GM21825 (cell line): ENCODE measurements at regions not wholly inside any gene's neighbourhood (a gene's known extent, or its start where the extent isn't known, plus 50 kb on each side); places are given as distances from the start of the nearest gene placed in this dataset.
"Not testable (repeated sequence)": the region's sequence is repeated elsewhere in the genome, so short reads cannot be mapped to it uniquely, and the experiment has no call there.

Experiments
- ATAC-seq: cut with Tn5 transposase; IDR thresholded peaks from one replicate; pipeline ENCODE4 v1.9.1; 2021; ENCODE audit warnings: mild to moderate bottlenecking, moderate library complexity; ENCODE audit not compliant: unreplicated experiment

DNA sequence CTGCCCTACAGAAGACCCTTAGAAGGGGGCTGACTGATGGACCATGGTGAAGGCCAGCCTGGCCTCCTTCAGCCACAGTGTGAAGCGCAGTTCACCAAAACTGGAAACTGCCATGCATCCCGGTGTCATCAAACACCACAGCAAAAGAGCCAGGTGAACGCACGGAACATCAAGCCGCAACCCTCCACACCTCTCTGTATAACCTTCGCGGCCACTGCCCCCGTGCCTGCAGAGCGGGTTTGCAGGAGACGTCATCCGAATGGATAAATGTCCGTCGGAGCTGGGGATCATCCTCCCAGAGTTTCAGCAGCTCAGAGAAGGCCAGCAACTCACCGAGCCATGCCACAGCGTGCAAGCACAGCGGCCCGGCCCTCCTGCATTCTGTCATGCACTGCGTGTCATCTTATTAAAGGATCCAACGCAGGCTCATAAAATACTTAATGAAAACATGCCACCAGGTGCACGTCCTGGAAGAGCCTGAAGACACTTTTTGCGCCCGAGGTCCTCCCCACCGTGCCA lies 309.9 kb downstream of the BRD1 start:
- no peak for ATAC-seq

DNA sequence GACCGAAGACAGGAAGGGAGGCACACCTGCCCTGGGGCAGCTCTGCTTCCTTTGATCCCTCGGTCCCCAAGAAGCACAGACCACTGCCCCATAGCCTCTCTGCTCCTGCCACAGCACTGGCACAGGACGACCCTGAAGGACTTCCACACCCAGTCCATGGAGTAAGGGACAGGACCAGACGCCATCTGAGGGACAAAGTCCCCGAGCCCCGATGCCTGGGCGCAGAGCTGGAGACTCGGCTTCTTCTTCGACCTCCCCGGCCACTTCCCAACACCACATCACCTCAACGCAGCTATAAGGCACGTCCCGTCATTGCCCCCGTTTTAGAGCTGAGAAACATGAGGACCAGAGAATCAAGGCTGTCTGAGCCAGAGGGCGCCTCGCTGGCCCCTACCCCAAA lies 310.5 kb downstream of the BRD1 start:
- ATAC-seq: no peak

DNA sequence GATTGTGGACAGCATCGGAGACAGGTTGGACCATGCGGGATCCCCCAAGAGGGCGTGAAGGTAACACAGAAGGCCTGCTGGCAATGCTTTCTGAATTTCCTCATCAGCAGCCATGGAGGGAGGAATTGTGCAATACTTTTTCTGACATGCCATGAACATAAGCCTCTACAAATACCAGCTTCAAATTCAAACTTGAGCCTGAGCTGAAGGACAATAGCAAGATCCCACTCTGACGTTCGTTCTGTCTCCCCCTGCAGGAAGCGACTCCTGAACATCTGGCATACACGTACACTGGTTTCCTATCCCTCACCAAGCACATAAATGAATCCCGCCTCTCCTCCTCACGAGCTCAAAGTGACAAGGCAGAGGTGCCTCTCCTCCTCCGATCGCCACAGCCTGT lies 312.2 kb downstream of the BRD1 start:
- ATAC-seq: no peak

DNA sequence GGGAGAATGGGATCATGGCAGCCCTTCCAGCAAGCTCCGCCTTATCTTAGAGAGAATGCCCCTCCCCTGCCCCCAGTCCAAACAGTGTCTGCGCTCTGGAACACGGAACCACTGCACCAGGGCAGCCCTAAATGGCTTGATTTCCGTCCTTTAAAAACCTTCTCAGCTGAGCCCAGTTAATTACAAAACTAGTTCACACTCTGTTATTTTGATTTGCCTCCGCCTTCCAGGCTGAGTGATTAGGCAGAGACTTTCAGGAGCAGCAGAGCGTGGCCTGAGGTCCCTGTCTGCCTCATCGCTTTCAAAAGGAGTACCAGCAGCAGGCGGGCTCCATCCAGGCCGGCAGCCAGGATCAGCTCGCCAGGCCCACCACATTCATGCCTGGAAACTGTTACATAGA lies 313.0 kb downstream of the BRD1 start:
- ATAC-seq: no peak

DNA sequence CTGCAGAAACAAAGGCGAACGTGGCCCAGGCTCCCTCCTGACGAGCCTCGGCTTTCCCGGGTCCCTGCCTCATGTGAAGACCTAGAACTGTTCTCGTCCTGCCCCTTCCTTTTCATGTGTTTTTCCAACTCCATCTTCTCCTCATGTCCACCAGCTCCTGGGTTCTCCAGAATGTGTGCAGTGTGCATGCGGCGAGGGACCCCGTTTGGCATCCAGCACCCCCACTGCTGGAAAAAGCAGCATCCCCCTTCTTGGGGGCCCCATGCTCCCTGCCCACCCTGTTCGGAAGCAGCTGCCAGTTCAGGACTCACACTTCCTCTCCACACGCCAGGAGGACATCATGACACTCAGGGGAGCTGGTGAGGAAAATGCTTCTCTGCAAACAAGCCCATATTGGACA lies 313.5 kb downstream of the BRD1 start:
- no peak for ATAC-seq

DNA sequence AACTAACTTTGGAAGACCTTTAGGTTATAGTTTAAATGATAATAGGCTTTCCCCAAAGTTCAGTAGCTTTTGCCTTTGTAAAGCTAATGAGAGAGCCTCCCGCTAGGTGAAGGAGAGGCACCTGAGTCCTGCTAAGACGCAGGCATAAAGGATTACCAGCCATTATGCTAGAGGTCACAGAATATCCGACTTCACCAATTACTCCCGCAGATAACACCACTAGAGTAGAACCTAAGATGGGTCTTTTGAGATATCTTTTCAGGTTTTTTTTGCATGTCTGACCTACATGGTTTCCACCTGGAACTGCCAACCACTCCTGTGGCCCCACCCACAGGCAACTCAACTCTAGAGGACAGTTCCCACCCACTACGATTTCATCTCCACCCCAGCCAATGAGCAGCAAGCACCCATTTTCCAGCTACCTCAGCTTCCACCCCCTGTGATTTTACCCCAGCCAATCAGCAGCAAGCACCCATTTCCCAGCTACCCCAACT lies 314.3 kb downstream of the BRD1 start:
- no peak for ATAC-seq

DNA sequence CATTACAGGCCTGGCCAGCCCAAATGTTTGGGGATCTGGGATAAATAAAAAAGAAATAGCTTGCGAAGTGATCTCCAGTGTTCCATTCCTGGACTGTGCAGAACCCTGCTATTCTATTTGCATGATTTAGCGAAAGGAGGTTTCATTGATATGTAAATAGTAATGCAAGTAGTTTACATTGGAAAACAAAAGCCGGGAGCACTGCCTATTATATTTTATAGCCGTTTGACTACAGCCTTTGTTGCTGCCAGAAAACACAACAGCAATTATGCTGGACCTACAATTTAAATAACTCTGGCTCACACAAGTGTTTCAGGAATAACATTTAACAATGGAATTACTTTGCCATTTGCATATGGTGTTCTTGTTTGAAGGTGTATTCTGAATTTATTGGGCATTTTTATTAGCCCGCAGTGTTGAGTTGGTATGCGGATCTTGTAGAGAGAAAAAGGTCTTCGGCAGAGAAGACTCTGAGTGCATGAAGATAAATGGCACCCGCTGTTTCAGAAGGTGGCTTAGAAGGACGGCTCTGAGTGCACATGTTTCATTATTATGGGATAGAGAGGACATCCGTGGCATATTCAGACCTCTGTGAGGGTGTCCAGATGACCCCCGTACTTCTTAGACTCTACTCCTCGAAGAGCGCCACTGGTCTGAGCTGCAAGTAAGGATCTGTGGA lies 315.0 kb downstream of the BRD1 start:
- ATAC-seq: no peak

DNA sequence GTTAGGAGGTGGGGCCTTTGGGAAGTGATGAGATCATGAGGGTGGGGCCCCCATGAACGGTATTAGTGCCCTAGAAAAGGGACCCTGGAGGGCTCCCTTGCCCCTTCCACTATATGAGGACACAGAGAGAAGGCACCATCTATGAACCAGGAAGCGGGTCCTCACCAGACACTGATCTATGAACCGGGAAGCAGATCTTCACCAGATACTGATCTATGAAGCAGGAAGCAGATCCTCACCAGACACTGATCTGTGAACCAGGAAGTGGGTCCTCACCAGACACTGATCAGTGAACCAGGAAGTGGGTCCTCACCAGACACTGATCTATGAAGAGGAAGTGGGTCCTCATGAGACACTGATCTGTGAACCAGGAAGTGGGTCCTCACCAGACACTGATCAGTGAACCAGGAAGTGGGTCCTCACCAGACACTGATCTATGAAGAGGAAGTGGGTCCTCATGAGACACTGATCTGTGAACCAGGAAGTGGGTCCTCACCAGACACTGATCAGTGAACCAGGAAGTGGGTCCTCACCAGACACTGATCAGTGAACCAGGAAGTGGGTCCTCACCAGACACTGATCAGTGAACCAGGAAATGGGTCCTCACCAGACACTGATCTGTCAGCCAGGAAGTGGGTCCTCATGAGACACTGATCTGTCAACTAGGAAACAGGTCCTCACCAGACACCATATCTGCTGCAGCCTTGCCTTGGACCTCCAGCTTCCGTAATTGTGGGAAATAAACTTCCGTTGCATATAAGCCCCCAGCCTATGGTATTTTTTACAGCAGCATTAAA lies 316.1 kb downstream of the BRD1 start:
- not testable (repeated sequence) for ATAC-seq

DNA sequence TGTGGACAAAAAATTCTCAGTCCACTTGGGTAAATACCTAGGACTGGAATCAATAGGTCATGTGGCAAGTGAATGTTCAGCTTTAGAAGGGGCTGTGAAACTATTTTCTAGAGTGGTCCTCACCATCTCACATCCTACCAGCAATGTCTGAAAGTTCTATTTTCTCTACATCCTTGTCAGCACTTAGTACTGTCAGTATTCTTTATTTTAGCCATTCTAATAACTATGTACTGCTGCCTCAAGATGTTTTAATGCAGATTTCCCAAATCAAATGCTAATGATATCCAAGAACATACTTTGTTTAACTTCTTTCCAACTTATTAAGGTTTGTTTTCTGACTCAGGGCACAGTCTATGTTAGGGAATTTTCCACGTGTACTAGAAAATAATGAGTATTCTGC lies 317.0 kb downstream of the BRD1 start:
- ATAC-seq: no peak

DNA sequence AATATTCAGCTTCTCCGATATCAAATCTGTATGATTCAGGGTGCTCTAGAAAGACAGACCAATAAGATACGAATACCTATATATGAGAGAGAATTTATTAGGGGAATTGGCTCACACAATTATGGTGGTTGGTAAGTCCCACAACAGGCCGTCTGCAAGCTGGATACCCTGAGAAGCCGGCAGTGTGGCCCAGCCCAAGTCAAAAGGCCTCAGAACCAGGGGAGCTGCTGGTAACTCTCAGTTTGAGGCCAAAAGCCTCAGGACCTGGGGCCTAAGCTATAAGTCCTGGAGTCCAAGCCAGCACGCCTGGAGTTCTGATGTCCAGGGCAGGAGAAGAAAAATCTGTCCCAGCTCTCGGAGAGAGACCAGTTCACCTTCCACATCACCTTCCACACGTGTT lies 318.7 kb downstream of the BRD1 start:
- ATAC-seq: no peak

DNA sequence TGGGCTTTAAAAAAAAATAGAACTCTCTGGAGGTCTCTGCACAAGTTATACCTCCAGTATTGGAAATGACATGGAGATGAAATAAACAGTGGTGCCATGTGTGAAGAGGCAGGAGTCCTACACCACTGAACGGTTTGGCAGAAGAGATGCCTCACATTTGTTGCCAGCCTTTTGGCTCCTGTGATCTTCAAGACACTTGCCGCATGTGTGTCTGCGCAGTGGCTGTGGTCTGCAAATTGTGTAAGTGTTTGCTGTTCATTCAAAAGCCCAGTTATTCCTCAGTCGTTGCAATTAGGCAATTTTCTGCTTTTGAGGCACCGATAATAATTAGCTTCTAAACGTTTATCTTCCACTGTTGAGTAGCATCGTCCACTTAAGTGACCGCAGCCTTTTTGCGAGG lies 319.1 kb downstream of the BRD1 start:
- no peak for ATAC-seq

DNA sequence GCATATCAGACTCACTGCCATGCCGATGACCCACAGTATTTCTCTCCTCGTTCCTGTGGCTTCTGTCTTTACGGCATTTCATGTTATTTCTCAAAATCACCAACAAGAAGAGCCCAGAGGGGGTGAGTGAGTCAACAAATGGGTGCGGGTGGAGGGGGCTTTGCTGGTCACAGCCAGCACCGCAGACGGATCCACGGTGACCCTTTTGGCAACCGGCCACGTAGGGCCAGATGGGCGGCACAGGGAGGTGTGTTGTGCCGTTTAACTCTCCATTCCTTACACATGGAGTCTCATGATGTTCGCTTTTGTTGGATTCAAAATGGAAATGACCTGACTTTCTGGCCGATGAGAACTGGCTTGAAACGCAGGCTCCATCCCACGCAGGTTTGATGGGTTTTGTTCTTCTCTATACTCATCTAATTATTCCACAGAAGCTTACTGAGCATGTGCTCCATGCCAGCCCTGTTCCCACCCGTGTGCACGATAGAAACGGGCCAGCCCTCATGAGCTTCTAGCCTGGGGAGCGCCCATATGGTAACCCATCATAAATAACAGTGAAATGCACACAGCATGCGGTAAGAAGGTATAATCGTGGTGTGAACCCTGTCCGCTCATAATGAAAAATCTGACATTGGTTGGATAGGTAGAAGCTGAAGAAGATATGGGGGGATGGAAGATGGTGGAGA lies 319.9 kb downstream of the BRD1 start:
- no peak for ATAC-seq

DNA sequence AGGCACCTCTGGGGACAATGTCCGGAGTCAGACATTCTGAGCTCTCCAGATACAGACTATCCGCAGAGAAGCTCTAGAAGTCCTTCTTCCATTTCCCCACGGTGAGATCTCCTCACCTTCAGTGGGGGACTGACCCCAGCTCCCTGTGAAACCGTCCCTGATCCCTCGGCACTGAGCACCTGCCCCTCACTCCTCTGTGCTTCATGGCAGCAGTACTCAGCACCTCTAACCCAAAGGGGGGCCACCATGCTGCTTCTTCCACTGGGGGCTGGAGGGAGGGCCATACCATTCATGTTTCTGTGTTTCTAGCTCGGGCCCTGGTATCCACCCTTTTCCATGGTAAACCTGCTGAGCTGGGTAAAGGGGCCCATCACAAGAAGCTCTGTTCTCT lies 321.7 kb downstream of the BRD1 start:
- ATAC-seq: no peak

DNA sequence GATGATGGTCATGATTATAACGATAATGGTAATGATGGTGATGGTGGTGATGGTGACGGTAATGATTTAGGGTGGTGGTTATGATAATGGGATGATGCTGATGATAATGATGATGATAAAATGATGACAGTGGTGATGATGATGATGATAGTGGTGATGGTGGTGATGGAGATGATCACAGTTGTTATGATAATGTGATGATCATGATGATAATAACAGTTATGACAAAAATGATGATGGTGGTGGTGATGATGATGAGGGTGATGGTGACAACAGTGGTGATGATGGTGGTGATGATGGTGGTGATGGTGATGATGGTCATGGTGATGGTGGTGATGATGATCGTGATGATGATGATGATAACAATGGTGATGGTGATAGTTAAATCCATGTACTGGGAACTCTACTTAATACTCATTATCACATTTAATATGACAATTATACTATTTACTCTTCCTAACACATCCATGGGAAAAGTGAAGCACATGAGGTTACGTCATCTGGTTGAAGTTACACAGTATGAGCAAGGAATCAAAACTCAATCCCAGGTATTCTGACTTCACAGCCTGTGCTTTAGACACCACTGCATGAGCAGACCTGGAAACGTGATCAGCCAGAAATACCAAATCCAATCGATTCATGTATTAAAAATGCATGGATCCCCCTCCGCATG lies 322.2 kb downstream of the BRD1 start:
- ATAC-seq: no peak

DNA sequence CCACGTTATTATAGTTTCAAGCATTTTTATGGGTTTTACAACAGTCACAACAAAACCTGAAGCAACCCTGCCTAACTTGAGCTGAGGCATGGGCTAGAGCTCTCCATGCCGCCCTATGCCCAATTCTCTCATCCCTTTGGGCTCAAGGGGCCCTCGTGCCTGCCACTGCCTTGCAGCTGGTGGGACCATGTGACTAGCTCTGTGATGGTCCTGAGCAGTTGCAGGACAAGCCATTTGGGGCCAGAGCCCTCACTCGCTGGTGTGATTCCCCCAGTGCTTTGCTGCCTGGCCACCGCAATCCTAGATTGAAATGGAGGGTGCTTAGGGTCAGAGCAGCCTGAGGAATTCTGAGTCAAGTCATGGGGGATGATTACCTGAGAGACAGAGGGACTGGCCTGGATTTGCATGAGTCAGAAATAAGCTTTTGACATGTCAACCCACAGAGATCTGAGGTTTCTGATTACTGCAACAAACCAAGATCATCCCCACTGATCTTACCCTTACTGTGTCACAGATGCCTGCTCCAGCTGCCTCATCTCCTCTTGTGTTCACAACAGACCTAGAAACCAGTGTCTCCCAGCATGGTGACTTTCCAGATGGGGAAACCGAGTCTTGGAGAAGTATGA lies 323.7 kb downstream of the BRD1 start:
- peak; percentile 51 for ATAC-seq

DNA sequence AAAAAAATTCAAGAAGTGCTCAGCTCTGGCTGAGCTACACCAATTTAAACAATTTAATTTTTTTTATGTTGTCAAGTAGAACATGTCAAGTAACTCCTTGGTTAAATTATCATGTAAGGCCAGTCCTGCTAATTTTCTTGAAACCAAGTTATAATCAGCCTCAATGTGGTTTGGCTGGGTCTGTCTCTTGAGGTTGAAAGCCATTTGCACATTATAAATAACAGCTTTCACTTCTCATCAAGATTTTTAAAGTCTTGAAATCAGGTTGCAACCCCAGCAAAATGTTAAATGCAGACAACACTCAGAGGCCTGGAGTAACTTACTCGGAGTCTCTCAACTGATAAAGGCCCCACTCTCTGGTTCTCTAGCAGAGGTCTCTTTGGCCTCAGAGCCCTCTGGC lies 324.4 kb downstream of the BRD1 start:
- ATAC-seq: no peak

DNA sequence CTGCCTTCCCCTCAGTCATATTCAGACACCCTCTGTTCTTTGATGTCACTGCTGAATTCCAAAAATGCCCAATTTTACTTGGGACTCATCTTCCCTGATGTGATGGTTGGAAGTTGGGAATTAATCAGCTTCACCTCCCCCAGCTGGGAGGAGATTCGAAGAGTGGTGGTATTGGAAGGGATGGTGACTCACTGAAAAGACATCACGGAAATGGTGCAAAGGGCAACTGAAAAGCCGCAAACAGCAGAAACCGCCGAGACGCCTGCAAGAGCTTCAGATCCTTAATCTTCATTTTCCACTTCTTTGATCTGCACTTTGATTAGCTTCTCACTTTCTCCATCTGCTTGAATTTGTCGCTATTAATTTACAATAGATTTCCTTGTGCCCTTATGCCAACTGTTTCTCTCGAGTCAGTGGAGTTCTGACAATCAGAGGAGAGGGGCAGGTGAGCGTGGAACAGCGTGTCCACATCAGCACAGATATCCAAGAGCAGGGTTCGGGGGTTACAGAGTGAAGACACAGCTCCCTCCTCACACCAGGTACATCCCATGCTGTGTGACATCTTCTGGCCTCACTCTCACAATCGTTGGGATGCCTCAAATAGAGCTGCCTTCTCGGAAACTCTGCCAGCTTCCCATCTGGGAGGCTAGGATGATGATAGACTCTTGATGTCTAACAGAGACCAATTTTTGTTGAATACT lies 325.4 kb downstream of the BRD1 start:
- no peak for ATAC-seq

DNA sequence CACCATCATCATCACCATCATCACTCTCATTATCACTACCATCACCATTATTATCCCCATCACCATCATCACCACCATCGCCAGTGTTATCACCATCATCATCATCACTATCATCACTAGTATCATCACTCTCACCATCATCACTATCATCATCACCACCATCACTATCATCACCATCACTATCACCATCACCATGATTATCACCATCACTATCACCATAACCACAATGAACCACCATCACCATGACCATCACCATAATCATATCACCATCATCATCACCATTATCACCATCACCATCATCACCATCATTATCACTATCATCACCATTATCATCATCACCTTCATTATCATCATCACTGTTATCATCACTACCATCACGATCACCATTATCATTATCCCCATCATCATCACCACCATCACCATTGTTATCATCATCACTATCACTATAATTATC lies 326.7 kb downstream of the BRD1 start:
- ATAC-seq: no peak

DNA sequence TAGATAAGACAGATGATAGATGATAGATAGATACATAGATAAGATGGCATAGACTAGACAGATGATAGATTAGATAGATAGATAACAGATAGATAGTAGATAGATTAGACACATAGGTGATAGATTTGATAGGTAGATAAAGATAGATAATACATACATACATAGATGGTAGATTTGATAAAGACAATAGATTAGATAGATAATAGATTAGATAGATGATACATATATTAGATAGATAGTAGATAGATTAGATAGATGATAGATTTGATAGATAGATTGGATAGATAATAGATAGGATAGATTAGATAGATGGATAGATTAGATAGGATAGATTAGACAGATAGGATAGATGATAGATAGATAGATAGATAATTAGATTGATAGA lies 327.6 kb downstream of the BRD1 start:
- no peak for ATAC-seq
